CD4-positive, alpha-beta T cell treated with Interleukin-2 at 100 ng/mL for 4 hours (primary cell): ENCODE measurements at regions not wholly inside any gene's neighbourhood (a gene's known extent, or its start where the extent isn't known, plus 50 kb on each side); places are given as distances from the start of the nearest gene placed in this dataset.
"Not testable (repeated sequence)": the region's sequence is repeated elsewhere in the genome, so short reads cannot be mapped to it uniquely, and the experiment has no call there.

Experiments used
- DNase-seq: peaks from one replicate; pipeline ENCODE4 v3.0.0-alpha.2; 2020; ENCODE audit warnings: low spot score

- DNase-seq = no peak
Observed at GRCh38 chr6:144534180-144534579, 249.0 kb downstream of the UTRN start.

- DNase-seq = no peak
Observed at GRCh38 chr6:144535630-144536029, 250.5 kb downstream of the UTRN start.

GRCh38 chr6:144536079-144536478 is 250.9 kb downstream of the UTRN start:
- DNase-seq = no peak

- DNase-seq = no peak
Observed at GRCh38 chr6:144543006-144543871, 258.1 kb downstream of the UTRN start.

- no peak for DNase-seq
Observed at GRCh38 chr6:144544266-144544830, 259.2 kb downstream of the UTRN start.

GRCh38 chr6:144546807-144547206 is 261.7 kb downstream of the UTRN start:
- DNase-seq = no peak

- DNase-seq = no peak
Observed at GRCh38 chr6:144547409-144547808, 262.3 kb downstream of the UTRN start.

- DNase-seq = no peak
Observed at GRCh38 chr6:144548536-144548935, 263.4 kb downstream of the UTRN start.

- DNase-seq = no peak
Observed at GRCh38 chr6:144549837-144550747, 265.0 kb downstream of the UTRN start.

- no peak for DNase-seq
Observed at GRCh38 chr6:144551339-144551738, 266.2 kb downstream of the UTRN start.

GRCh38 chr6:144555066-144555465 is 269.9 kb downstream of the UTRN start:
- DNase-seq = no peak

GRCh38 chr6:144559865-144560593 is 274.9 kb downstream of the UTRN start:
- peak; percentile 63 for DNase-seq

GRCh38 chr6:144561455-144562043 is 276.4 kb downstream of the UTRN start:
- no peak for DNase-seq

GRCh38 chr6:144564202-144564601 is 279.1 kb downstream of the UTRN start:
- no peak for DNase-seq

GRCh38 chr6:144566868-144567615 is 281.9 kb downstream of the UTRN start:
- DNase-seq = peak; percentile 29

GRCh38 chr6:144568241-144568640 is 283.1 kb downstream of the UTRN start:
- no peak for DNase-seq

- DNase-seq = not testable (repeated sequence)
Observed at GRCh38 chr6:144572541-144572940, 287.4 kb downstream of the UTRN start.

- DNase-seq = no peak
Observed at GRCh38 chr6:144574796-144575195, 289.7 kb downstream of the UTRN start.

GRCh38 chr6:144575327-144575726 is 290.2 kb downstream of the UTRN start:
- DNase-seq = no peak

- no peak for DNase-seq
Observed at GRCh38 chr6:144576871-144577270, 291.7 kb downstream of the UTRN start.
